HL-60 (cell line): ENCODE measurements at regions not wholly inside any gene's neighbourhood (a gene's known extent, or its start where the extent isn't known, plus 50 kb on each side); places are given as distances from the start of the nearest gene placed in this dataset.

Experiments used
- POLR2AphosphoS5 ChIP-seq: IDR thresholded peaks from 2 replicates; pipeline ENCODE4 v1.6.1; 2012; ENCODE audit warnings: low read depth
- TF ChIP-seq, protein P1 (sequence below): IDR thresholded peaks from one replicate; pipeline ENCODE4 v1.5.1; 2011; ENCODE audit warnings: low read length, control low read depth, inconsistent platforms; ENCODE audit not compliant: insufficient read depth

DNA sequence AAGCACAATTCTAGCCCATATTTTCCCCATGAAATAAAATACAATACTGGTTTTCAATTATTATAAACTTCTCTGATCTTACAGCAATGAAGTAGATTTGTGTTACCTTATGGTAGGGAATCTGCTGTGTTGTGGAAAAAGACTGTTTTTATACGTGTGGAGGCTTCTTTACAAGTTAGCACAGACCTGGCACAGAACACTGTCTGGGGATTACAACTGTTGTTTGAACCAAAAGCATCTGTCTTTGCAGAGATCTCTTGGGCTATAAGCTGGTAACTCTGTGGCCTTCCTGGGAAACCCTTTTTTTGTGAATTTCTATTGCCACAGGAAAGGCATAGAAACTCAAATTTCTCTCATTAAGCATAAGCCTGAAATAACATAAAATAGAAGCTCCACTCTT, 581.9 kb downstream of the TUSC7 start:
- TF ChIP-seq, protein P1, sequence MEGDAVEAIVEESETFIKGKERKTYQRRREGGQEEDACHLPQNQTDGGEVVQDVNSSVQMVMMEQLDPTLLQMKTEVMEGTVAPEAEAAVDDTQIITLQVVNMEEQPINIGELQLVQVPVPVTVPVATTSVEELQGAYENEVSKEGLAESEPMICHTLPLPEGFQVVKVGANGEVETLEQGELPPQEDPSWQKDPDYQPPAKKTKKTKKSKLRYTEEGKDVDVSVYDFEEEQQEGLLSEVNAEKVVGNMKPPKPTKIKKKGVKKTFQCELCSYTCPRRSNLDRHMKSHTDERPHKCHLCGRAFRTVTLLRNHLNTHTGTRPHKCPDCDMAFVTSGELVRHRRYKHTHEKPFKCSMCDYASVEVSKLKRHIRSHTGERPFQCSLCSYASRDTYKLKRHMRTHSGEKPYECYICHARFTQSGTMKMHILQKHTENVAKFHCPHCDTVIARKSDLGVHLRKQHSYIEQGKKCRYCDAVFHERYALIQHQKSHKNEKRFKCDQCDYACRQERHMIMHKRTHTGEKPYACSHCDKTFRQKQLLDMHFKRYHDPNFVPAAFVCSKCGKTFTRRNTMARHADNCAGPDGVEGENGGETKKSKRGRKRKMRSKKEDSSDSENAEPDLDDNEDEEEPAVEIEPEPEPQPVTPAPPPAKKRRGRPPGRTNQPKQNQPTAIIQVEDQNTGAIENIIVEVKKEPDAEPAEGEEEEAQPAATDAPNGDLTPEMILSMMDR = no peak
- no peak for TF ChIP-seq POLR2AphosphoS5
